COLO829 (cell line): ENCODE measurements at regions not wholly inside any gene's neighbourhood (a gene's known extent, or its start where the extent isn't known, plus 50 kb on each side); places are given as distances from the start of the nearest gene placed in this dataset.
"Not testable (repeated sequence)": the region's sequence is repeated elsewhere in the genome, so short reads cannot be mapped to it uniquely, and the experiment has no call there.

ENCODE experiments used
- DNase-seq: peaks from one replicate; pipeline ENCODE4 v3.0.0; 2012; ENCODE audit warnings: low spot score

DNA sequence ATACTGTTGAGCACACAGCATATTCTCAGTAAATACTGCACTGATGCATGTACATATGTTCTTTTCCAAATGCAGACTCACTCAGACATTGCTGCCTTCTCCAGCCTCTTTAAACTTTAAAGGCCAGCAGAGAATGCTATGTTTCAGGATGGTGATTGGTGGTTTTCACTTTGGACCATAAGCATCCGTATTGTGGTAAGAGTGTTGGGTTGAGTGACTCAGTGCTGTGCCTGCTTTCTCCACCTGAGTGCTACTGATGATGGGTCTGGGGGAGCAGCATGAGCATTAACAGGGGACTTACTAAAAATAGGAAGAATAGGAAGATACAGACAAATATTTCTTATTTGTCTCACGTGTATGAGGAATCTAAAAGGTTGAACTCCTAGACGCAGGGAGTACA is 56.3 kb upstream of the ZNF92 start:
- DNase-seq: no peak

DNA sequence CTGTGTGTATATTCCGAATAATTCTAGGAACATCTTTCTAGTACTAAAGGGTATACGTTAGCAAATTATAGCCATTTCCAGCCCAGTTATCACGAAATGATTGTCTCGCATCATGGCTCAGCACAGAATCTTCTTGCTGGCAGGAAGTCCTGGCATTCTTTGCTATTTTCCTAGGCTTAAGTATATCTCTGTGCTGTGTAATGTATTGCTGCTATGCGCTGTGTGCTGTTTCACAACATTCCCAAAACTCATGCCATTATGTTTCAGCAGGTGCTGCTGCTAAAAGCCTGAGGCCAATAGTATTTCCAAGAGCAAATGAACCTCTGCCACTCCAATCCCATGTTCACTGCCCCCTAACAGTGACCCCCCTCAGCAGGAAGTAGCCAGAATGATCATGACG is 62.9 kb upstream of the ZNF92 start:
- no peak for DNase-seq

DNA sequence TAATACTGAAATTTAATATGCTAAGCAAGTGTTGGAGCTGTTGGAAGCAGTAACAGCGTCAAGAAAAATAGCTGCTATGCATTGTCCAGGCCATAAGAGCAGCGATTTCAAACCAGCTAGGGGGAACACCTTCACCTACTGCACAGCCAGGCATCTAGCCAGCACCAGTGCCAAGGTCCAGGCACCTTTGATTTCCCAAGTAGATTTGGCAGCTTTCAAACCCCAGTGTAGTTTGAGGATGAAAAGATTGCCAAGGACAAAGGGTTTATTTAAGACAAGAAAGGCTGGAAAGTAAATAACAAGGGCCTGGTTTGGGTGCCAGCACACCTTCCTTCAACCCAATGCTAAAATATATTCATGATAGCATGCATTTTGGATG is 65.4 kb upstream of the ZNF92 start:
- DNase-seq: no peak

DNA sequence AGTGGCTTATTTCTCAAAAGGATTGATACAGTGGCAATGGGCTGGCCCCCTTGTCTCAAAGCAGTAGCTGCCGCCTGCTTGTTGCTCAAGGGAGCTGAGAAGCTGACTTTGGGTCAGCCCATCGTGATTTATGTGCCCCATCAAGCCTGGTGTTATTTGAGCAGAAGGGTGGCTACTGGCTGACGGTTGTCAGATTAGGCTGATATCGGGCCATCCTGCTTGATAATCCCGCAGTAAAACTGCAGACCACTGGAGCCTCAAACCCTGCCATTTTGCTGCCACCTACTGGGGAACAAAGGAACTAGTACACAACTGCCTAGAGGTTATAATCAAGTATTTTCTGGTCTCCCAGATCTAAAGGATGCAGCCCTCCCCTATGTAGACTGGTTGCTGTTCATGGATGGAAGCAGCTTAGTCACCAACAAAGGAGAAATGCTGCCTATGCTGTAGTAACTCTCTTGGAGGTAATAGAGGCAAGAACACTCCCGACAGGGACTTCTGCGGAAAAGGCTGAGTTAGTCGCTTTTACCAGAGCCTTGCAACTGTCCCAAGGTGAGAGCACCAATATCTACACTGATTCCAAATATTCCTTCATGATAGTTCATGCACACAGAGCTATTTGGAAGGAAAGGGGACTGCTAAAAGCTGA is 65.9 kb upstream of the ZNF92 start:
- peak; percentile 89 for DNase-seq

DNA sequence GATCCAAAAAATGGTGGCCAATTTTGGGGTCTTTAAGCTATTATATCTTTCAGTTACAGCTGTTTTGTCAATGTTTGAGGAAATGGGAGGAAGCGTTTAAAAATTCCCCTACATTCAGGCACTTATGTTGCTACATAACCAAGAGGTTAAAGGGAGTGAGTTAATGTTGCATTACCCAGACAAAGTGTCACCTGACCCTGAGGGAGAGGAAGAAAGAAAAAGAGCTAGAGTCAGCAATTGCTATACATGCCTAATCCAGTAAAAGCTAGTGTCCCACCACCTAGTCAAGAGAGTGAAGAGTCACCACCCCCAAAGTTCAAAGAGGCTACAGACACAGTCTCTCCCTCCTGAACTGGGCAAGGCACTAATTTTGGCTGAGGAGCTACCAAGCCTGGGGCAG is 69.5 kb upstream of the ZNF92 start:
- no peak for DNase-seq

DNA sequence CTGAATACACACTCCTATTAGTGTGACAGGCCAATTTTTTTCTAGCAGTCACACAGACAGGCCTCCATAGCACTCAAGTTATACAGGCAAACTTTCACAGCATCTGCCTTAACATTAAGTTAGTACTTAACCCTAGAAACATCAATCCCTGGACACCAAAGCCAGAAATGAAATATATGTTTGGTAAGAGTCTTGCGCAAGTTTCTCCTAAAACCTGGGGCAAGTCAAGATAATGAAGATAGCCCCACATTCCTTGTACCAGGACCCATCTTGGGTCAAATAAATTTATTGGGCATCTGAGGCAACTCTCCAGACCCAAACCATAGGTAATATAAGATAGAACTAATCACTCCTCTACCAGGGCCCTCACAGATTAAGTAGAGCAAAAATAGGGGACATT is 70.8 kb upstream of the ZNF92 start:
- DNase-seq: no peak

DNA sequence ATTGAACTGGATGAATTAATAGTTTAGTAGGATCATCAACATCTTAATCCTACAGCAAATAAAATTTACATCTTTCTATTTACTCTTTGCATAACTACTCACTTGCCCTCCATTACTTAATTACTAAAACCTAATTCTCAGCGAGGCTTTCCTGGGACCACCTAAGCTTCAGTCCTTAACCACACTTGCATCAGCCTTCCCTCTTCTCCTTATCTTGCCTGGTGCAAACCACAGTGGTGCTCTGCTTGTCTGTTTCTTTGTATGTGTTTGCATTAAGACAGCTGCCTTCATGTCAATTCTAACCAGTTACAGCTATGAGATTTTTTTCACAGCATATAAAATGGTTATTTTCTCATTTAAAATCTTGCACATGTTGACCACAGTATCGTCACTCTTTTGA is 72.6 kb upstream of the ZNF92 start:
- DNase-seq: no peak

DNA sequence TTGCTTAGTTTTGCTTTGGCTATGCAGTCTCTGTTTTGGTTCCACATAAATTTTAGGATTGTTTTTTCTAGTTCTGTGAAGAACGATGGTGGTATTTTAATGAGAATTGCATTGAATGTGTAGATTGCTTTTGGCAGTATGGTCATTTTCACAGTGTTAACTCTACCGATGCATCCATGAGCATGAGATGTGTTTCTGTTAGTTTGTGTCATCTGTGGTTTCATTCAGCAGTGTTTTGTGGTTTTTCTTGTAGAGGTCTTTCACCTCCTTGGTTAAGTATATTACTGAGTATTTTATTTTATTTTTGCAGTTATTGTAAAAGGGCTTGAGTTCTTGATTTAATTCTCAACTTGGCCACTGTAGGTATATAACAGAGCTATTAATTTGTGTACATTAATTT is 78.2 kb upstream of the ZNF92 start:
- no peak for DNase-seq

DNA sequence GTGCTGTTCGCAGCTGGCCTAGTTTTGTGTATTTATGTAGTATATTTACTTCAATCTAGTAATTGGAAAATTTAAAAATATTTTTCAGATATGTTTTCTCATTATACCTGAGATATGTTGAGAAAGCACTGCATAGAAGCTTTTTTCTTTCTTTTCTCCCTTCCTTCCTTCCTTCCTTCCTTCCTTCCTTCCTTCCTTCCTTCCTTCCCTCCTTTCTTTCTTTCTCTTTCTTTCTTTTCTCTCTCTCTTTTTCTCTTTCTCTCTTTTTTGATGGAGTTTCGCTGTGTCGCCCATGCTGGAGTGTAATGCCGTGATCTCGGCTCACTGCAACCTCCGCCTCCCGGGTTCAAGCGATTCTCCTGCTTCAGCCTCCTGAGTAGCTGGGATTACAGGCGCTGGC is 83.3 kb upstream of the ZNF92 start:
- not testable (repeated sequence) for DNase-seq

DNA sequence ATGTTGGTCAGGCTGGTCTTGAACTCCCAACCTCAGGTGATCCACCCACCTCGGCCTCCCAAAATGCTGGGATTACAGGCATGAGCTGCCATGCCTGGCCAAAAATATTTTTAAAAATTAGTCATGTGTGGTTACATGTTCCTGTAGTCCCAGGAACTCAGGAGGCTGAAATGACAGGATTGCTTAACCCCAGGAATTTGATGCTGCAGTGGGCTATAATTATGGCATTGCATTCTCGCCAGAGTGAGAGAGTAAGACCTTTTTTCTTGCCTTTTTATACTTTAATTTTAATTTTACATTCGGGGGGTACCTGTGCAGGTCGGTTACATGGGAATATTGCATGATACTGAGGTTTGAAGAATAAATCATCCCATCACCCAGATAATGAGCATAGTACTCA is 86.6 kb upstream of the ZNF92 start:
- no peak for DNase-seq

DNA sequence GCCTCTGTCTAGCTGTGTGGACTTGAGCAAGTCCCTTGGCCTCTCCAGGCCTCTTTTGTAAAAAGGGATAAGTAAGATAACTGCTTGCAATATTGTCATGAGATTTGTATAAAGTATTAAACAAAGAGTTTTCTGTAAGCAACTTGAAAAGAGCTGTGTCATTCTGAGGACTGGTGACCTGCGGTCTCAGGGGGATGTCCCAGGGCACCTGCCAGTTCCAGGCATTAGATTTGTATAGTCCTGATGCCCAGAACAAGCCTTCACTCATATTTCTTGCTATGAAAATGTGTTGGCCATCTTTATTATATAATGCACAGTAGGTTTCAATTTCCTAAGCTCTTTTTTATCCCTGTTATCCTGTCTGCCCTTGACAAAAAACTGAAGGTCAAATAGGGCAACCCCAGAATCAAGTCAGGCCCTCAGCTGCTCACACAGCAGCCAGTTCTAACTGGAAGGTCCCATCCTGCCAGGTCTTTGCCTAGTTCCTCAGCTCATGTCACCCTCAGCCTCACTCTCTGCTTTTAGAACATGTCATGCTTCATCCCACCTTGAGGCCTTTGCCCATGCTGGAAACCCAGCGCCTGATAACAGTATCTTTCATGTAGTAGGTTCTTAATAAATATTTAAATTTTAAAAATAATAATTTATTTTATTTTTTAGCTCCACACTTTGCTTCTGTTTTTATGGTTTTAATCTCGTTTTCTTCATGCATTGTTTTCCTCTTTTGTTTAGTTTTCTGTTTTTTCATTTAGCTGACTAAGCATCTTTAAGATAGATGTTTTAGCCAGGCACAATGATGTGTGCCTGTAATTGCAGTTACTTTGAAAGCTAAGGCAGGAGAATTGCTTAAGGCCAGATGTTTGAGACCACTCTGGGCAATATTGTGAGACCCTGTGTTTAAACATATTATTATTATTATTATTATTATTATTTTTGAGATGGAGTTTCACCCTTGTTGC is 87.5 kb upstream of the ZNF92 start:
- no peak for DNase-seq

DNA sequence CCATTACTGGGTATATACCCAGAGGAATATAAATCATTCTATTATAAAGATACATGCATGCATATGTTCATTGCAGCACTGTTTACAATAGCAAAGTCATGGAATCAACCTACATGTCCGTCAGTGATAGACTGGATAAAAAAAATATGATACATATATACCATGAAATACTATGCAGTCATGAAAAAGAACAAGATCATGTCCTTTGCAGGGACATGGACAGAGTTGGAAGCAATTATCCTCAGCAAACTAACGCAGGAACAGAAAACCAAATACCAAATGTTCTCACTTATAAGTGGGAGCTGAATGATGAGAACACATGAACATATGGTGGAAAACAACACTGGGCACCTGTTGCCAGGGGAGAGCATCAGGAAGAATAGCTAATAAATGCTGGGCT is 88.4 kb upstream of the ZNF92 start:
- DNase-seq: not testable (repeated sequence)

DNA sequence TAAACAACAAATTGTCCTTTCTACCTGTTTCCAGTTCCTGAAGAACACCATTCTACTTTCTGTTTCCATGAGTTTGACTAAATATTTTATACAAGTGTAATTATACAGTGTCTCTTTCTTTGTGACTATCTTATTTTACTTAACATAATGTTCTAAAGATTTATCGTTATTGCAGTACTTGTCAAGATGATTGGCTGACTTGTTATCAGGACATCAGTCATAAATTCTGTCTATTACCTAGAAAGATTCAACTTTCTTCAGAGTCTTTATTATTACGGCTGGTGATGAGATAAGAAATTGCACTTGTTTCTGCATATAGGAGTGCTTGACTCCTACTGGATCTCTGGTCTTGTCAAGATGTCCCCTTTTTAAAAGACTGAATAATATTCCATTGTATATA is 93.9 kb upstream of the ZNF92 start:
- DNase-seq: no peak

DNA sequence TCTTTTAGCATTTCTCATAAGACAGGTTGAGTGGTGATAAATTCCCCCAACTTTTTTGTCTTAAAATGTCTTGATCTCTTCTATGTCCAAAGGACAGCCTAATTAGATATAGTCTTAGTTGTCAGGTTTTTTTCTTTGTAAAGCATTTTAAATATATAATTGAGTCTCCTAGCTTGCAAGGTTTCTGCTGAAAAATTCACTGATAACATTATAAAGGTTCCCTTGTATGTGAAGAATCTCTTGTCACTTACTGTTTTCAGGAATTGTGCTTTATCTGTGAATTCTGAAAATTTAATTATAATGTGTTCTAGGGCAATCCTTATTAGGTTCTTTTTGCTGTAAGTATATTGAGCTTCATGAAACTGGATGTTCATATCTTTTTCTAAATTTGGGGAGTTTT is 96.8 kb upstream of the ZNF92 start:
- no peak for DNase-seq

DNA sequence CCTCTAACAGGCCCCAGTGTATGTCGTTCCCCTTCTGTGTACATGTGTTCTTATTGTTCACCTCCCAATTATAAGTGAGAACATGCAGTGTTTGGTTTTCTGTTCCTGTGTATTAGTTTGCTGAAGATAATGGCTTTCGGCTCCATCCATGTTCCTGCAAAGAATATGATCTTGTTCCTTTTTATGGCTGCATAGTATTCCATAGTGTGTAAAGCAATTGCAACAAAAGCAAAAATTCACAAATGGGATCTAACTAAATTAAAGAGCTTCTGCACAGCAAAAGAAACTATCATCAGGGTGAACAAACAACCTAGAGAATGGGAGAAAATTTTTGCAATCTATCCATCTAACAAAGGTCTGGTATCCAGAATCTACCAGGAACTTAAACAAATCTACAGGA is 102.2 kb upstream of the ZNF92 start:
- DNase-seq: not testable (repeated sequence)

DNA sequence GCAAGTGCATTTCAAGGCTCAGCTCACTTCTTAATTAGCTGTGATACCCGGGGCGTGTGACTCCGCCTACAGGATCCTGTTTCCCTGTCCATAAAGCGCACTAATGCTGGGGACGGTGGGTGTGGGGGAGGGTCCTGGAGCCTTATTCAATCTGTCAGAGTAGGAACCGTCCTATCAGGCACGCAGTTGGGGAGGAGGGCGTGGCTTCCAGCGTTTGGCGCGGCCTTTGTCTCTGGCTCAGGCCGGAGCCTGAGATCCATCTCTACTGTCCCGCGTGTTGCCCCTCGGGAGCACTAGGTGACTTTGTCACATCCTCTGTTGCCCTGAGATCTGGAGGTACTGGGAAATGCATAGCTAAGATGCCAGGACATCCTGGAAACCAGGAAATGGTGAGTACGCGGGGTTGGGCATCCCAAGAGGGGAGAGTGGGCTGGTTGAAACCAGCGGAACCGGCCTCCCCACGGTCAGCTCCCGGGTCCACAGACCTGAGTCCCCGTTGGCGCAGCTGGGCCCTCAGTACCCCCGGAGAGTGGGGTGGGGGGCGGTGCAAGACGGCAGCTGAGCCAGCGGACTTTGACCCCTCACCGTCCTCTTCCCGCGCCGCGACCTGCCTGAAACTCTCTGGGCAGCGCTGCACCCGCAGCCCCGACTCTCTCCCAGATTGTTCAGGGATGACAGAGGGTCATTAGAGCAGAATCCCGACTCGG is 104.4 kb upstream of the ZNF92 start:
- DNase-seq: peak; percentile 88

DNA sequence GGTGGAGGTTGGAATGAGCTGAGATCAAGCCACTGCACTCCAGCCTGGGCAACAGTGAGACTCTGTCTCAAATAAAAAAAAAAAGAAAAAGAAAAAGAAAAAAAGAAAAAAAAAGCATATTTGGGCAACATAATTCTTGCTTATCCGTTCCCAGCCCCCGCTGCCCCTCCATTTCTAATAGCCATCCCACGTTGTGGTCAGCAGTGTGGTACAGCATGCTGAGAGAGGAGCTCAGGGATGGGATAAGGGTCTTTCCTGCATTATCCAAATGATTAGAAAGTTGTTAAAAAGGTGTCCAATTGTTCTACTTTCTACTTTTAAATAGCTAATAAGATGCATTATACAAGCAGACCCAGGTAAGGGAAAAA is 104.9 kb upstream of the ZNF92 start:
- DNase-seq: no peak

DNA sequence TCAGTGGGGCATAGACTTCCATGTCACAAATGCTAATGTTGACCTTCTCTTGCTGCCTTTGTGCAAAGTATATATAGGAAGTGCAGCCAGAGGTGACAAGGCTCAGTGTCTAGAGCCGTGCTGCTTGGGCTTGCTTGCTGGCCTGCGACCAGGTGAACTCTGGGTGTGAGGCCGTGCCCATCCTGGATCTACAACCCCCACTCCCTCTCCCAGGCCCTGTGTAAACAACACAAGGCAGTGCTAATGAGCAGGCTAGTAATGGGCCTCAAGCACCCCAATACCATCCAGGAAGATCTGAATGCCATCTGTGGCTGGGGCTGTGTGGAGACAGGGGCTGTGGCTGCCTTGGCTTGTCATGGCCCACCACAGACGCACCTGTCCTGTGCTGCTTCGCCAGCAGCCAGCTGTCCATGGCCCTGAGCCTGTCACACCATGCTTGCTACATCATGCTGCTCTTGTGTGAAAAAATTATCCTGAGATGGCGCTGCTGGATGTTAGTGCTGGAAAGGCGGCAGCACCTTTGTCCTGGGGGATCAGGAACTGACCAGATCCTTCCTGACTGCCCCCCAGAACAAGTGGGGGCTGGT is 107.6 kb upstream of the ZNF92 start:
- DNase-seq: no peak

DNA sequence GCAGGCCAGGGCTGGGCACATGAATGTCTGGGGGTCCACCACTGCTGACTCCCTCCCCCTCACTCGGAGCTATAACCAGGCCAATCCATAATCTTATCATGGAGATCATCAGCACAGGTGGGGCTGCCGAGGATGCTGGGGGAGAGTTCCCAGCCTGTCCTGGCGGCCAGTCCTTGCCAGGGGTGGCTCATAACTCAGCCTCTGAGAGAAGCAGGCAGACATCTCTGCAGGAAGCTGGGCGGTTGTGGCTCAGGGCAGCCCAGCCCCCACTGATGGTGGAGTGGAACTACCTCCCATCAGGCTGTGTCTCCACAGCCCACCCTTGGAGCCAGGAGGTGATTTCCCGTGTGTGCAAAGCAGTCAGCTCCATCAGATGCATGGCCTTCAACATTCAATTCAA is 109.4 kb upstream of the ZNF92 start:
- DNase-seq: no peak

DNA sequence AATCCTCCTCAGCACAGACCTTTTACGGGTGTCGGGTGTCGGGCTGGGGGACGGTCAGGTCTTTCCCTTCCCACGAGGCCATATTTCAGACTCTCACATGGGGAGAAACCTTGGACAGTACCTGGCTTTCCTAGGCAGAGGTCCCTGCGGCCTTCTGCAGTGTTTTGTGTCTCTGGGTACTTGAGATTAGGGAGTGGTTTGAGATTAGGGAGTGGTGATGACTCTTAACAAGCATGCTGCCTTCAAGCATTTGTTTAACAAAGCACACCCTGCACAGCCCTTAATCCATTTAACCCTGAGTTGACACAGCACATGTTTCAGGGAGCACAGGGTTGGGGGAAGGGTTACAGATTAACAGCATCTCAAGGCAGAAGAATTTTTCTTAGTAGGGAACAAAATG is 113.0 kb upstream of the ZNF92 start:
- DNase-seq: not testable (repeated sequence)

DNA sequence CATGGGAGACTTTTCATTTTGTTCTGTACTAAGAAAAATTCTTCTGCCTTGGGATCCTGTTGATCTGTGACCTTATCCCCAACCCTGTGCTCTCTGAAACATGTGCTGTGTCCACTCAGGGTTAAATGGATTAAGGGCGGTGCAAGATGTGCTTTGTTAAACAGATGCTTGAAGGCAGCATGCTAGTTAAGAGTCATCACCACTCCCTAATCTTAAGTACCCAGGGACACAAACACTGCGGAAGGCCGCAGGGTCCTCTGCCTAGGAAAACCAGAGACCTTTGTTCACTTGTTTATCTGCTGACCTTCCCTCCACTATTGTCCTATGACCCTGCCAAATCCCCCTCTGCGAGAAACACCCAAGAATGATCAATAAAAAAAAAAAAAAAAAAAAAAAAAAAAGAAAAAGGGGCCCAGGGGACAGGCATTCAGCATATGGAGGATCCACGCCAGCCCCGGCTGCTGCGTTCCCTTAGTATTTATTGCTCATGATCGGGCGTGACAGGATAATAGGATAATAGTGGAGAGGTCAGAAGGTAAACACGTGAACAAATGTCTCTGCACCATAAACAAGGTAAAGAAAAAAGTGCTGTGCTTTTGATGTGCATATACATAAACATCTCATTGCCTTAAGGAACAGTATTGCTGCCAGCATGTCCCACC is 113.7 kb upstream of the ZNF92 start:
- DNase-seq: not testable (repeated sequence)

DNA sequence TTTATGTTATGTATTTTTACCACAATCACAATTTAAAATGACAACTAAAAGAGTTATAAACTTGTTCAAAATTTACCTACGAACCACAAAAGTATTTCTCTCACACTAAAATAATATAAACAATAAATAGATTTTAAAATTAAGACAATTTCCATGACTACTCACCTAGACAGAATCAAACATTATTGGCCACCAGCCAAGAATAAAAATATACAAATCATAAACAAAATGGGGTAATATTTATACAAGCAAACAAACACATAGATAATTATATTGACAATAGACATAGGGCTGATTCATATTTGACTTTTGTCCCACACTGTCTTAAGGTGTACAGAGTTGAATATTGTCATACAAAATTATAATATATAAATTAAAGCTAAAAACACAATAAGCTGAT is 119.6 kb upstream of the ZNF92 start:
- no peak for DNase-seq
